Islet precursor cell (in vitro differentiated cells): ENCODE measurements at regions not wholly inside any gene's neighbourhood (a gene's known extent, or its start where the extent isn't known, plus 50 kb on each side); places are given as distances from the start of the nearest gene placed in this dataset.

Source experiments
- DNase-seq: peaks from one replicate; pipeline ENCODE4 v3.0.0-alpha.2; 2018

GRCh38 chr13:107293924-107294323, 726.0 kb upstream of the ARGLU1 start:
- DNase-seq = no peak

DNA sequence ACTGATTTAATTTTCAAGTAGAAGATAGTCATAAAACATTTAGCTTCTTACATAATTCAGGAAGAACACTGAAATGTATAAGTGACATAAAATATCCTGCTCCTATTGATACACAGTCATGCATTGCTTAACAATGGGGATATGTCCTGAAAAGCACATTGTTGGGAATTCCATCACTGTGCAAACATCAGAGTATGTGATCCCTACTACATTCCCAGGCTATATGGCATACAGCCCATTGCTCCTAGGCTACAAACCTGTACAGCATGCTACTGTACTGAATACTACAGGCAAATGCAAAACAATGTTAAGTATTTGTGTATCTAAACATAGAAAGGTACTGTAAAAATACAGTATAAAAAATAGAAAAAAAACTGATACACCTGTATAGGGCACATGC, 723.9 kb upstream of the ARGLU1 start:
- DNase-seq = no peak

GRCh38 chr13:107289540-107289939, 721.6 kb upstream of the ARGLU1 start:
- no peak for DNase-seq

DNA sequence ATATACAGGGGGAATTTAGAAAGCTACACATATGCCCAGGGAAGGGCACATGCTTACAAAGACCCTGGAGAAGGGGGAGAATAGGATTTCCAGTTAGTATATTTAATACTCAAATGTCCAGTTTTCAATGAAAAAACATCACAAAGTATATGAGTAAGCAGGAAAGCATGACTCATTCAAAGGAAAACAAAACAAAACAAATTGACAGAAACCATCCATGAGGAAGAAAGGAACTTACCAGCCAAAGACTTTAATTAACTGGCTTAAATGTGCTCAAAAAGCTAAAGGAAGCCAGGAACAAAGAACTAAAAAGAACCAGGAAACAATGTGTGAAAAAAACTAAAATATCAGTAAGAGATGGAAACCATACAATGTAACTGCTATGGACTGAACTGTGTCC, 716.2 kb upstream of the ARGLU1 start:
- no peak for DNase-seq

DNA sequence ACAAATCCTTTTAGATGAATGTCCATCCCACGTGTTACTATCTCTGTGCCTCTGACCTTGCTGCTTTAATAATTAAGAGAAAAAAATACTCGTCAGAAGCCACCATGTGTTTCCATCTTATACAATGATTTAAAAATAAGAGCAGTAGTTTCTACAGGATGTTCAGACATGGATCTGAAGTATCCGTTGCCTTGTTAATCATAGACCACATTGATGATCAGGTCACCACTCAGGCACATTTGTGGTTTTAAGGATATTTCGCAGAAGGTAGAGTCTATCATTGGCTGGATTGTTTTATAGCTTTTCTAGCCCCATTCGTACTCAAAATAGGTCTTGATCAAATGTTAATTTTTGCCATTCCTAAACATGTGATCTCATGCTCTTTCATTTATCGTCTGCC, 710.0 kb upstream of the ARGLU1 start:
- DNase-seq = no peak

DNA sequence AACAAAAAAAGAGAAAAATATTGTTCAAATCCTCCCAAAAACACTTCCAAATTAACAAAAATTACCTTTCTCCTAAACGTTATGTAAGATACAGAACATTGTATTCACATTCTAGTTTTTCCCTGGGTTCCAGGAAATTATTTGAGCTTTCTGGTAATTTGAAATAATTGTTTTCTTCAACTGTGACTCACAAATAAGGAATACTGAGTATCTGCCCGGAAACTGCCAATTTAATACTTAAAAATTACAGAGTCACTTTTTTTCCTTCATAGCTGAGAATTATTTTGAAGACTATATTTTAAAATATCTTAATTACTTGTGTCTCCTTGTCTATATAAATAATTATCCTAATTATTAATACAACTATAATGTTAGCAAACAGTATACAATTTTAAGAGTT, 709.0 kb upstream of the ARGLU1 start:
- DNase-seq = no peak

- DNase-seq = no peak
These were observed 708.1 kb upstream of the ARGLU1 start for GRCh38 chr13:107275945-107276614.

GRCh38 chr13:107275312-107275711, 707.4 kb upstream of the ARGLU1 start:
- DNase-seq = no peak

DNA sequence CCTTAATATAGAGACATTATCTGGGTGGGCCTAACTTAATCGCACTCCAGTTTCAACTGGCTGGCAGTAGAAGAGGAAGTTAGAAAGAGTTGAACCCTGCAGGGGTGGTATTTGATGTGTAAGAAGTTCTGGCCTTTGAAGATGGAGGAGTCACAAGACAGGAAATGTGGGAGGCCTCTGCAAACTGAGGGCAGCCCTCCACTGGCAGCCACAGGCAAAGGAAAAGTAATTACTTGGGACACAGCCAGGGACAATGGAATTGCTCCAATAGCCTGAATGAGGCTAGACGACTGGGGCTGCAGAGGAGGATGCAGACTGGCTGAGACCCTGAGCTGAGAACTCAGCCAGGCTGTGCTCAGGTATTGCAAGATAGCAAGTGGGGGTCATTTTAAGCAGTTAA, 703.3 kb upstream of the ARGLU1 start:
- peak; percentile 75 for DNase-seq

DNA sequence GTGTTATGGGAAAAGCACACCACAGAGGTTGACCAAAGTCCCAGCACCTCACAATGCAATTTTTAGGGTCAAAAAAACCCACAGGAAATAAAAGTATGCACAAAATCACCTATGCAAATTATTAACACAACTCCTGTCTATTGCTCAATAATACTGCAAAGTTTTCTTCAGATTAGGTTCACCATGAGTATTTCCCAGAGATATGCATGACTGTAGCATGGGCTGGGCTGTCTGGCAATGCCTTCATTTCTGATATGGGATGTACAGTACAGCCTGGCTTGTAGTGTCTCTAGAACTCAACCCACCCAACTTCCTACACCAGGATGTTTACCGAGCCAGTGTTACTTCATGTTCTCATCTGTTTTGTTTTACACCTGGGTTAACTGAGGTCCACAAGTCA, 698.7 kb upstream of the ARGLU1 start:
- no peak for DNase-seq

GRCh38 chr13:107258599-107259187, 690.8 kb upstream of the ARGLU1 start:
- DNase-seq = no peak

DNA sequence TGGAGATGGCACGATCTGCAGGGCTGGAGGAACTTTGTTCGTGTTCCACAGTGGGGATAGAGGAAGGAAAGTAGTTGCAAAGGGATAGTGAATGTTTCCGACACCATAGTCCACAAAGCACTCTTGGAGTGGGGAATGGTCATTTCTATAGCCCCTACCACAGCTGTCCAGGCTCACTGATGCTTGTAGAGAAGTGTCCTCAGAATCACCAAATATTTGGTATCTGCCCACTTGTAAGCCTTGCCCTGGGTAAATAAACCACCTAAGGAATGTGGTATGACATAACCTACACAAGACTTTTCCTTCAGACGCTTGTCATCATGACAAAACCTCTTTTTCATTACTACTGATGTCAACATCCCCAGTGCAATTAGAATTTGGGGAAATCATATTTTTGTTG, 686.5 kb upstream of the ARGLU1 start:
- no peak for DNase-seq

GRCh38 chr13:107252428-107252827, 684.5 kb upstream of the ARGLU1 start:
- peak; percentile 72 for DNase-seq

GRCh38 chr13:107252021-107252420, 684.1 kb upstream of the ARGLU1 start:
- DNase-seq = no peak

DNA sequence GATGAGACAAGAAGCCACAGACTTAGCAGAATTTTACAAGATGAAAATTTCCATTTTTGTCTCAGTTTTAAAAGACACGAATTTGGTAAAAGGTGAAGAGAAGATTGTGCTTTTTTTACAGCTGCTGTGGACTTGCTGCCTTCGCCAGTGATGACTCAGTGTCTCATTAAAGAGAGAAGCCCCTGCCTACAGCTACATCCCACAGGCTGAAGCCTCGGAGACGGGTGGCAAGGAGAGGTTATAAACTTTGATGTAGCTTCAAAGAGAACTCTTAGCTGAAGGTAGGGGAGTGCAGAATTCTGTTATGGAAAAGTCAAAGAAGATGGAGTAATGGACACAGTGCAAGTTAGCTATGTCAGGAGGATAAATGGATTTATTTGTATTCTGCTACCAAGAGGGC, 683.4 kb upstream of the ARGLU1 start:
- peak; percentile 76 for DNase-seq

GRCh38 chr13:107250628-107251027, 682.7 kb upstream of the ARGLU1 start:
- no peak for DNase-seq

DNA sequence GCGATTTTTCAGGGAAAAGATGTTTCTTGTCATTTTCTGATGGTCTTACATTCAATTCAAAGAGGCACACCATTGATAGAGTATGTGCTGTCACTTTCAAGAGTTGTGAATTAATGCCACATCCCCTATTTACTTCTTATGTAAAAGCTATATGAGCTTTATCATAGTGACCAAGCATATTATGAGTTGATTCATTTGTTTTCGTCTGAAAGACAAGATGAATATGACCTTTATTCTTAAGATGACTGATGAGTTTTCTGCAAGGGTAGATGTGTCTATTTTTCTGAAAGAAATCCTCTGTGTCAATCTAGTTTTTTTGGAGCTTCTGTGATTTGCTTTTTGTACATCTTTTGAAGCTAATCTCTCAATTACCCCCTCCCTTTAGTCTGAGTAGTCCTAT, 676.3 kb upstream of the ARGLU1 start:
- no peak for DNase-seq

- no peak for DNase-seq
These were observed 674.2 kb upstream of the ARGLU1 start for GRCh38 chr13:107242138-107242537.

DNA sequence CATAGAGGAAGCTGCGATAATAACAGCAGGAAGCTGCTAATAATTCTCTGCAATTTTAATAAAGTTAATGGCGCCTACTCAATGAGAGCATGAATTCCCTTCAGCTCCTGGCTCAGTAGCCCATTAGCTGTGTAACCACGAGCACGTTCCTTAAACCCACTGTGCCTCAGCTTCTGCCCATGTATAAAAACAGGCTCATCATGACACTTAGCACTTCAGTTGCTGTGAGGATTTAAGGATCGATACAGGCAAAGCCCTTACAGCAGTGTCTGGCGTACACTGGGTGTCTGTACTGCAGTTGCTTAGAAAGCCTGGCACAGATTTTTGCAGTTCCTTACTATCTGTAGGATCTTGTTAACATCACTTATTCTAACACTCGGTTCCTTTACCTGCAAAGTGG, 673.4 kb upstream of the ARGLU1 start:
- no peak for DNase-seq

DNA sequence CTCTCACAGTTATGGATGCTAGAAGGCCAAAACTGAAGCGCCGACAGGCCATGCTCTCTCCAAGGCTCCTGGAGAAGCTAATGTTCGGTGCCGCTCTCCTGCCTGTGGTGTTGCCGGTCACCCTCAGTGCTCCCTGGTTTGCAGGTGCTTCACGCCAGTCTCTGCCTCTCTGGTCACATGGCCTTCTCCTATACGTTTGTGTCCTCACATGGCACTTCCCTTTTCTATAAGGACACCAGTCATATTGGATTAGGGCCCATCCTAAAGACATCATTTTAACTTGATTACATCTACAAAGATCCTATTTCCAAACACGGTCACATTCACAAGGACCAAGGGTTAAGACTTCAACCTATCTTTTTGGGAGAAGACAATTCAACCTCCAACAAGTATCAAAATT, 671.3 kb upstream of the ARGLU1 start:
- DNase-seq = no peak

GRCh38 chr13:107238262-107238981, 670.5 kb upstream of the ARGLU1 start:
- DNase-seq = no peak

- no peak for DNase-seq
These were observed 666.6 kb upstream of the ARGLU1 start for GRCh38 chr13:107234319-107235073.

GRCh38 chr13:107233541-107233940, 665.6 kb upstream of the ARGLU1 start:
- no peak for DNase-seq

DNA sequence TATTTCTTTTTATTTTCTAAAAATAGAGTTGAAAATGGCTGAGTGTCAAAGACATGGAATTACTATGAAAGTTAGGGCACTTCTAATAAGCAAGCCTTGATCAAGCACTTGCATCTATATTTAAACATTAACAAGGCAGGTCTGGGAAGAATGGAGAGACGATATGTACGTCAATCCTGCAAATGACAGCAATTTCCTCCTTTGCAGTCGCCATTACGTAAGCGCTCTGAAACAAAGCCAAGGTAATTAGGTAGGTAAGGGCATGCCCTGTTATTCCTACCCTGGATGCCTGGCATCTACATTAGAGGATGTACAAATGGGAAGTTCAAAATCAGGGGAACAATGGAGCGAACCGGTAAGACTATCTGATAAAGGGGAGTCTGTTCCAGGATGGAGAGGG, 664.0 kb upstream of the ARGLU1 start:
- DNase-seq = no peak
